Kidney (tissue), 13 donors: ENCODE measurements at regions not wholly inside any gene's neighbourhood (a gene's known extent, or its start where the extent isn't known, plus 50 kb on each side); places are given as distances from the start of the nearest gene placed in this dataset.

Experiments used
- DNase-seq, 5 donors: peaks; one replicate each; pipeline ENCODE4 v3.0.0-alpha.2; 2013 to 2020
- FAIRE-seq: peaks from 2 replicates; lab custom pipeline; 2012; peaks lifted over from hg19 to GRCh38; lab: Jason Lieb, UNC
- H3K27ac ChIP-seq, 2 donors: one replicate each; pipeline ENCODE4 v1.7.0; 2013; ENCODE audit warnings: low read depth in 2 of 2, low read length in 2 of 2, inconsistent platforms in 1 of 2
- H3K27me3 ChIP-seq: one replicate; pipeline ENCODE4 v1.7.1; 2013; ENCODE audit warnings: low read length, inconsistent platforms; ENCODE audit not compliant: control insufficient read depth, insufficient read depth
- H3K36me3 ChIP-seq, 3 donors: one replicate each; pipeline versions ENCODE4 v1.7.0 to v1.7.1; 2013; ENCODE audit warnings: low read length in 3 of 3, control low read depth in 1 of 3, inconsistent platforms in 1 of 3; ENCODE audit not compliant: insufficient read depth in 3 of 3, control insufficient read depth in 2 of 3
- H3K4me1 ChIP-seq, 3 donors: one replicate each; pipeline versions ENCODE4 v1.7.0 to v1.7.1; 2013; ENCODE audit warnings: low read length in 3 of 3, inconsistent platforms in 1 of 3, low read depth in 1 of 3; ENCODE audit not compliant: control insufficient read depth in 2 of 3, insufficient read depth in 2 of 3
- H3K4me3 ChIP-seq, 3 donors: one replicate each; pipeline versions ENCODE4 v1.7.0 to v1.8.1; 2013; ENCODE audit warnings: low read length in 3 of 3, control low read depth in 1 of 3, inconsistent platforms in 1 of 3
- H3K9ac ChIP-seq, 3 donors: one replicate each; pipeline versions ENCODE4 v1.7.0 to v1.7.1; 2013; ENCODE audit warnings: low read length in 3 of 3, control low read depth in 1 of 3, inconsistent platforms in 1 of 3
- H3K9me3 ChIP-seq, 3 donors: one replicate each; pipeline versions ENCODE4 v1.7.0 to v1.7.1; 2013; ENCODE audit warnings: low read length in 3 of 3, control low read depth in 1 of 3, inconsistent platforms in 1 of 3; ENCODE audit not compliant: control insufficient read depth in 2 of 3, insufficient read depth in 1 of 3
- intact Hi-C: fragments of 100-400 bp; cut with DNase I; formaldehyde crosslinking; loops from one replicate; pipeline ENCODE4 v1.11.1; 2022
- TF ChIP-seq, protein P1 (sequence below): IDR thresholded peaks from 3 replicates; pipeline ENCODE4 v1.5.1; 2012; ENCODE audit warnings: mild to moderate bottlenecking, moderate library complexity, borderline replicate concordance; ENCODE audit not compliant: insufficient read depth; ENCODE audit errors: extremely low read depth
- donor health status: control.
- donor health status: control.
- donor health status: control.
- donor health status: control.
- donor health status: control.
- donor health status: DM: yes; HTN: yes; CAD: no.
- donor health status: Normal renal cell carcinoma (clear cell type).

DNA sequence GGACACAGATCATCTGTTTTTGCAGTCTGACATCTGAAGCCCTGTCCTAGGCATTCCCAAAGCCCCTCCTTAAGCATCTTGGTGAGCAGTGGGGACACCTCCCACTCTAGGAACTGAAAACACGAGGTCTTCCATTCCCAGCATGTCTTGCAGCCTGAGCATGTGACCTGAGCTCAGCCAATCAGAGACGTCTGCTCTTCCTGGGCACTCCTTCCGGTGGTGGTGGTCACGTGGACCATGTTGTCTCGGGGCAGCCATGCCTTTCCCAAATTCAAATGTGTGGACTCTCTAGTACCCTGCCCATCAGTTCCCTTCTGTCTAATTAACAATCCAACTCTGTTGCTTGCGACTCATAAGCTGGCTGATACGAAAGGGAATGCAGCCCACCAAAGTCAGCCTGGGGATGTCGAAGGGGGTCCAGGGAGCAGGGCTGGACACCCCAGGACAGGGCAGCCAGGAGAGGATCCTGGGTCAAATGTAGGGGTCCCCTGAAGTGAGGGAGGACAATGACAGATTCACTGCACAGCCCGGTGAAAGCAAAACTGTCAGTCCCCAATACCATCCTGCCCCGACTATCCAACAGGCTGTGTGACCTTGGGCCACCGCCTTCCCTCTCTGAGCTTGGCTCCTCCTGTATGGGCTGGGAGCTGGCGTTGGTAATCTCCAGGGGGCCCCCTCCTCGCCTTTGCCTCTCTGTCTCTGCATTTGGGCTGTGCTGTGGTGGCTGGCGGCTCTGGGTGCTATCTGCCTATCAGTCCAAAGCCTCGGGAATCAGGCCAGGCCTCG, 57.4 kb upstream of the BAIAP2L1 start:
- no peak overlapping the region for H3K9ac ChIP-seq
- FAIRE-seq, result no peak
- TF ChIP-seq, protein P1, sequence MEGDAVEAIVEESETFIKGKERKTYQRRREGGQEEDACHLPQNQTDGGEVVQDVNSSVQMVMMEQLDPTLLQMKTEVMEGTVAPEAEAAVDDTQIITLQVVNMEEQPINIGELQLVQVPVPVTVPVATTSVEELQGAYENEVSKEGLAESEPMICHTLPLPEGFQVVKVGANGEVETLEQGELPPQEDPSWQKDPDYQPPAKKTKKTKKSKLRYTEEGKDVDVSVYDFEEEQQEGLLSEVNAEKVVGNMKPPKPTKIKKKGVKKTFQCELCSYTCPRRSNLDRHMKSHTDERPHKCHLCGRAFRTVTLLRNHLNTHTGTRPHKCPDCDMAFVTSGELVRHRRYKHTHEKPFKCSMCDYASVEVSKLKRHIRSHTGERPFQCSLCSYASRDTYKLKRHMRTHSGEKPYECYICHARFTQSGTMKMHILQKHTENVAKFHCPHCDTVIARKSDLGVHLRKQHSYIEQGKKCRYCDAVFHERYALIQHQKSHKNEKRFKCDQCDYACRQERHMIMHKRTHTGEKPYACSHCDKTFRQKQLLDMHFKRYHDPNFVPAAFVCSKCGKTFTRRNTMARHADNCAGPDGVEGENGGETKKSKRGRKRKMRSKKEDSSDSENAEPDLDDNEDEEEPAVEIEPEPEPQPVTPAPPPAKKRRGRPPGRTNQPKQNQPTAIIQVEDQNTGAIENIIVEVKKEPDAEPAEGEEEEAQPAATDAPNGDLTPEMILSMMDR, result no peak
- no peaks in the 10 kb centered on the region for H3K9me3 ChIP-seq
- no peaks in the 10 kb centered on the region for H3K27me3 ChIP-seq
- no peaks in the 10 kb centered on the region for H3K36me3 ChIP-seq
- no peaks in the 10 kb centered on the region for H3K4me1 ChIP-seq
- no peak for DNase-seq
- H3K27ac ChIP-seq, result no peak overlapping the region
- intact Hi-C loops, result no loop called here
- H3K4me3 ChIP-seq, result no peak overlapping the region

DNA sequence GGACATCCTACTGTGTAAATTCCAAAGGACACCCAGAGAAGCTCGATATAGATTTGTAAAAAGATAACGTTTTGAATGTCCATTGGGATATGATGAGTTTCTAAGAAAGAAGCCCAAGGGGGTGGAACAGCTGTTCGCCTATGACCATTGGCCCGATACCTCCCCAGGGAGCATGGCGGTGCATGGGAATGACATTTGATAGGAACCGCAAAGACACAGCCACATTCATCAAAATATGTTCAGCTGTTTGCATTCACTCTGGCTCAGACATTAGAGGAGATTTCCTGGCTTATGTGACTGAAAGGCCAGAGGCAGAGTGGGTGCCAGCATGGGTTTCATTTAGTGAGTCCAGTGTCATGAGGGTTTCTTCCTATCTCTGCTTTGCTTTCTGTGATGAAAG, 56.0 kb upstream of the BAIAP2L1 start:
- FAIRE-seq, result no peak
- TF ChIP-seq, protein P1, result no peak
- no peak overlapping the region for H3K9ac ChIP-seq

DNA sequence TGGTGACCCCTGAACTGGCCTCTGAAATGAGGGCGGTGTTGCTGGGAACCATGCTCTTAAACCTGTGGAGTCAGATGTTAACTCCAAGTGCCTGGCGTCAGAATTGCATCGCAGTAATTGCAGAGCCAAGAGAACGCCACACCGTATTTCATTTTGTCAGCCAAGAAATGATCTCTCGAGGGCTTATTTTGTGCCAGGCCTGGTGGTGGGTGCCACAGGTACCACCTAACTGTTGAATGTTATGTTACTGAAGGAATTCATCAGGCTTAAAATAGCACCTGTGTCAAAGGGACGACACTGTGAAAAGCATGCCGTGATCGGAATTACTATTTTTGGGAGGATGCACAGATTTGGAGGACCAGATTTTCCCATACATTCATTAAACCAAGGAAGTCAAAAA, 51.9 kb upstream of the BAIAP2L1 start:
- Histone ChIP-seq H3K27me3 (no peaks in the 10 kb centered on the region), H3K36me3 (no peaks in the 10 kb centered on the region), H3K9me3 (no peaks in the 10 kb centered on the region), H3K9ac (no peak overlapping the region), H3K27ac (no peak overlapping the region), H3K4me3 (no peak overlapping the region), H3K4me1 (no peaks in the 10 kb centered on the region)
- intact Hi-C loops, result no loop called here
- FAIRE-seq, result no peak
- no peak for DNase-seq
- TF ChIP-seq, protein P1, result no peak

More for the DNA sequence above, 56.0 kb upstream of the BAIAP2L1 start:
- intact Hi-C loops, result no loop called here
- DNase-seq, result no peak
- Histone ChIP-seq H3K27me3 (no peaks in the 10 kb centered on the region), H3K4me3 (no peak overlapping the region), H3K27ac (no peak overlapping the region), H3K4me1 (no peaks in the 10 kb centered on the region), H3K9me3 (no peaks in the 10 kb centered on the region), H3K36me3 (no peaks in the 10 kb centered on the region)
